ENCODE measurements at regions not wholly inside any gene's neighbourhood (a gene's known extent, or its start where the extent isn't known, plus 50 kb on each side); places are given as distances from the start of the nearest gene placed in this dataset.

GRCh38 chr4:86523333-86523732 lies 70.8 kb upstream of the PTPN13 start:
- TF ChIP-seq EZH2 (IDR thresholded peaks at IDR 0.05; ENCODE audit: borderline replicate concordance, low read depth, low read length, severe bottlenecking) (no peak), CTCF (IDR thresholded peaks at IDR 0.05; ENCODE audit: extremely low read depth in 1 of 2, insufficient read depth in 1 of 2, low read depth in 1 of 2, low read length in 2 of 2) (no peak), MYC (IDR thresholded peaks at IDR 0.05; ENCODE audit: low read depth, low read length) (no peak), POLR2AphosphoS5 (IDR thresholded peaks at IDR 0.05; ENCODE audit: insufficient read depth, low read depth, low read length) (no peak), POLR2A (IDR thresholded peaks at IDR 0.05; ENCODE audit: low read depth, low read length) (no peak), MAX (IDR thresholded peaks at IDR 0.05; ENCODE audit: insufficient read depth, insufficient read length) (no peak), JUN (IDR thresholded peaks at IDR 0.05; ENCODE audit: borderline replicate concordance, insufficient read depth, insufficient read length, low read depth) (no peak)
